GM12878 (cell line): ENCODE measurements at regions not wholly inside any gene's neighbourhood (a gene's known extent, or its start where the extent isn't known, plus 50 kb on each side); places are given as distances from the start of the nearest gene placed in this dataset.

Source experiments
- ATAC-seq: fragments of 200-7000 bp; cut with Tn5 transposase; 3 replicates; pipeline ENCODE4 v1.9.1; 2020; ENCODE audit warnings: mild to moderate bottlenecking, moderate library complexity
- BruUV-seq: library from RNA; stranded (reverse); fragments of 400-500 nt; replicated peaks from 2 replicates; lab custom pipeline; 2021; lab: Mats Ljungman, UMichigan
- CTCF ChIA-PET: fragments of 300-600 bp; sonication (Branson Sonifier 250); formaldehyde crosslinking; extraction: SDS; loops from one replicate; lab custom pipeline; 2021; ENCODE audit warnings: inconsistent platforms; lab: Yijun Ruan, JAX
- POLR2A ChIA-PET: fragments of 350-600 bp; formaldehyde crosslinking; extraction: SDS; loops from one replicate; lab custom pipeline; 2021; ENCODE audit warnings: inconsistent platforms; lab: Charles Lee
- RAD21 ChIA-PET: fragments of 300-600 bp; sonication (Branson Sonifier 250); formaldehyde crosslinking; loops from one replicate; lab custom pipeline; 2023; ENCODE audit warnings: antibody characterized with exemption; ENCODE audit not compliant: unreplicated experiment; lab: Charles Lee
- SMC1A ChIA-PET: fragments of 300-600 bp; sonication (Branson Sonifier 250); formaldehyde crosslinking; loops from one replicate; lab custom pipeline; 2023; ENCODE audit not compliant: unreplicated experiment, uncharacterized antibody; lab: Charles Lee
- DNase-seq: peaks from one replicate; pipeline ENCODE4 v3.0.0-alpha.2; 2011; ENCODE audit warnings: low read depth, low spot score
- FAIRE-seq: peaks from 3 replicates; lab custom pipeline; 2011; peaks lifted over from hg19 to GRCh38; lab: Jason Lieb, UNC
- H2AFZ ChIP-seq: 2 replicates; pipeline ENCODE4 v1.6.0; 2011; ENCODE audit warnings: low read depth, low read length, control low read depth; ENCODE audit not compliant: control insufficient read depth
- H3K27ac ChIP-seq: 2 replicates; pipeline ENCODE4 v1.5.1; 2011; ENCODE audit warnings: control low read depth; ENCODE audit not compliant: control insufficient read depth, insufficient read depth
- H3K27me3 ChIP-seq, 2 experiments: replicated peaks in 1 of 2; 2 replicates each; pipeline versions ENCODE4 v1.6.0 to v1.6.1; 2011; ENCODE audit warnings: low read length in 1 of 2; ENCODE audit not compliant: control insufficient read depth in 2 of 2, insufficient read depth in 2 of 2
- H3K36me3 ChIP-seq, 2 experiments: 2 replicates each; pipeline ENCODE4 v1.5.1; 2011; ENCODE audit warnings: low read length in 1 of 2; ENCODE audit not compliant: control insufficient read depth in 2 of 2, insufficient read depth in 2 of 2
- H3K4me1 ChIP-seq: 2 replicates; pipeline ENCODE4 v1.6.1; 2011; ENCODE audit warnings: mild to moderate bottlenecking, low read length, moderate library complexity, mixed read lengths; ENCODE audit not compliant: control insufficient read depth, insufficient read depth
- H3K4me2 ChIP-seq: 2 replicates; pipeline ENCODE4 v1.6.0; 2011; ENCODE audit warnings: control low read depth; ENCODE audit not compliant: control insufficient read depth, insufficient read depth
- H3K4me3 ChIP-seq: fragments of 200-600 bp; sonication (generic); 2 replicates; pipeline ENCODE4 v1.5.1; 2016
- H3K79me2 ChIP-seq: 2 replicates; pipeline ENCODE4 v1.6.0; 2011; ENCODE audit warnings: low read length; ENCODE audit not compliant: control insufficient read depth, insufficient read depth
- H3K9ac ChIP-seq: 2 replicates; pipeline ENCODE4 v1.8.0; 2011; ENCODE audit warnings: low read length, control low read depth, mixed read lengths; ENCODE audit not compliant: control insufficient read depth, insufficient read depth
- H3K9me3 ChIP-seq: replicated peaks from 3 replicates; pipeline ENCODE4 v1.5.1; 2011; ENCODE audit warnings: mild to moderate bottlenecking, low read length; ENCODE audit not compliant: control insufficient read depth, insufficient read depth
- H4K20me1 ChIP-seq: 2 replicates; pipeline ENCODE4 v1.6.0; 2011; ENCODE audit not compliant: control insufficient read depth, insufficient read depth
- CREB1 ChIP-seq: IDR thresholded peaks from 2 replicates; pipeline ENCODE4 v1.6.1; 2012; ENCODE audit warnings: low read depth, mild to moderate bottlenecking, inconsistent platforms
- GATAD2B ChIP-seq: fragments of 450-650 bp; conservative IDR thresholded peaks from 2 replicates; pipeline ENCODE4 v1.6.1; 2017; ENCODE audit warnings: low read depth, mild to moderate bottlenecking, moderate library complexity
- RUNX3 ChIP-seq: IDR thresholded peaks from 2 replicates; pipeline ENCODE4 v1.6.1; 2012; ENCODE audit warnings: low read length, inconsistent platforms
- SMAD5 ChIP-seq: IDR thresholded peaks from 2 replicates; pipeline ENCODE4 v1.6.1; 2016; ENCODE audit warnings: antibody characterized with exemption, low read depth
- TARDBP ChIP-seq: IDR thresholded peaks from 2 replicates; pipeline ENCODE4 v1.6.1; 2016; ENCODE audit warnings: borderline replicate concordance
- WGBS: methylation state at CpG from one replicate; pipeline ENCODE4 v1.1.6; 2016; ENCODE audit warnings: low lambda C conversion rate; ENCODE audit not compliant: insufficient replicate concordance, insufficient coverage; ENCODE audit errors: missing lambda C conversion rate; 5-methylcytosine and 5-hydroxymethylcytosine counted together
- in situ Hi-C: fragments of 300-500 bp; cut with MboI; formaldehyde crosslinking; loops from 9 replicates; pipeline ENCODE4 v1.14.3; 2018; ENCODE audit warnings: mixed read lengths
- intact Hi-C: fragments of 100-400 bp; cut with micrococcal nuclease; formaldehyde crosslinking; loops from one replicate; pipeline ENCODE4 v1.14.2; 2022; ENCODE audit not compliant: unreplicated experiment

GRCh38 chr10:52703451-52703850, 69.1 kb downstream of the MBL2 start:
- 58% methylated on average over 3 of the region's 3 CpGs for WGBS
- no peak overlapping the region for H3K27ac ChIP-seq
- no peak overlapping the region for H3K4me3 ChIP-seq
- FAIRE-seq, result no peak
- no peaks in the 10 kb centered on the region for H3K4me1 ChIP-seq
- intact Hi-C loops, result no loop called here
- no peaks in the 10 kb centered on the region for H3K27me3 ChIP-seq
- ChIA-PET POLR2A (no interaction called here), CTCF (no interaction called here), RAD21 (no interaction called here), SMC1A (no interaction called here)
- no peak for ATAC-seq
- no peaks in the 10 kb centered on the region for H3K36me3 ChIP-seq
- H4K20me1 ChIP-seq, result no peaks in the 10 kb centered on the region
- TF ChIP-seq CREB1 (no peak), SMAD5 (no peak), GATAD2B (no peak)
- H3K9ac ChIP-seq, result no peak overlapping the region
- no peak overlapping the region for H3K4me2 ChIP-seq
- in situ Hi-C loops, result no loop called here
- H3K9me3 ChIP-seq, result no peaks in the 10 kb centered on the region
- no peak overlapping the region for H2AFZ ChIP-seq
- BruUV-seq, result no TSS peak
- H3K79me2 ChIP-seq, result no peaks in the 10 kb centered on the region
- no peak for DNase-seq

GRCh38 chr10:52703898-52704297, 68.7 kb downstream of the MBL2 start:
- 24% methylated on average over 4 of the region's 4 CpGs for WGBS
- Histone ChIP-seq H4K20me1 (no peaks in the 10 kb centered on the region), H3K27me3 (no peaks in the 10 kb centered on the region), H3K4me2 (no peak overlapping the region), H2AFZ (no peak overlapping the region), H3K4me3 (no peak overlapping the region), H3K36me3 (no peaks in the 10 kb centered on the region), H3K9ac (no peak overlapping the region), H3K27ac (no peak overlapping the region)
- in situ Hi-C loops, result no loop called here
- POLR2A ChIA-PET, result no interaction called here
- BruUV-seq, result no TSS peak
- DNase-seq (no peak), FAIRE-seq (no peak)
- RAD21 ChIA-PET, result no interaction called here
- CTCF ChIA-PET, result no interaction called here
- TF ChIP-seq RUNX3 (peak; percentile 75), TARDBP (no peak)
- TF ChIP-seq, all 136 proteins: peak for 1
- no peaks in the 10 kb centered on the region for H3K4me1 ChIP-seq
- H3K9me3 ChIP-seq, result no peaks in the 10 kb centered on the region
- ATAC-seq, result no peak
- SMC1A ChIA-PET, result no interaction called here
- H3K79me2 ChIP-seq, result no peaks in the 10 kb centered on the region
- intact Hi-C loops, result no loop called here
